ENCODE measurements at regions not wholly inside any gene's neighbourhood (a gene's known extent, or its start where the extent isn't known, plus 50 kb on each side); places are given as distances from the start of the nearest gene placed in this dataset.
"Not testable (repeated sequence)": the region's sequence is repeated elsewhere in the genome, so short reads cannot be mapped to it uniquely, and the experiment has no call there.

DNA sequence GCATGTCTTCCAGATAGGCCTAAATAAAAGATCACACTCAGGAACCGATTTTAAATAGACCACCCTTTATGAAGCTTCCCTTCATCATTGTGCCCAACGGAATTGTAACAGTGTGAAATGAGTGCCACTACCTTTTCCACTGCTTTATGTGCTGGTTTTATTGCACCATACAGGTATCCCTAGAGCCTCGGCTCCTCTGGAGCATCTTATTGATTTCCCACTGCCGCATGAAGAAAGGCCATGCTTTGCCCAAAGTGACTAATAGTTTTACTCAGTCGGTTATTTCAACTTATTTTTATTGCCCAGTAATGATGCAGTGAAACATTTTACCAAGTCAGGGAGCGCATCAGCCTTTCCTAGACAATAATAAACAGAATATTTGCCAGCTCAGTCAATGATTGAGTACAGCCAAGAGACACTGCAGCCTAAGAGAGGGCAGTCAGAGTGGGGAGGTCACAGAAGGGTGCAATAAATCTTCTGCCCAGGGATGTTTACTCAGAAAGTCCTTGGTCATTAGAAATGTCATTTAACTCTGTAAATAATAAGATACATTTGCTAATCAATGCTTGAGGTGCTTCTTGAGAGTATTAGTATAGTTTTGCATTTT is 216.6 kb upstream of the SPATA31A3 start:
- not testable (repeated sequence) for TF ChIP-seq PHF20 (CRISPR knock-in tag; IDR thresholded peaks at IDR 0.05); POLR2AphosphoS5 (IDR thresholded peaks at IDR 0.05; ENCODE audit: low read depth, low read length); ETV6 (CRISPR knock-in tag; conservative IDR thresholded peaks at IDR 0.05); ZFP1 (CRISPR knock-in tag; IDR thresholded peaks at IDR 0.05); PRPF4 (IDR thresholded peaks at IDR 0.05; ENCODE audit: low read depth, low read length, poor library complexity, severe bottlenecking); TCF7L2 (IDR thresholded peaks at IDR 0.05; ENCODE audit: low read depth, low read length); ZNF564 (CRISPR knock-in tag; IDR thresholded peaks at IDR 0.05); TBP (CRISPR knock-in tag; IDR thresholded peaks at IDR 0.05); CTCF (CRISPR knock-in tag; IDR thresholded peaks at IDR 0.05)
- TF ChIP-seq, protein P1, sequence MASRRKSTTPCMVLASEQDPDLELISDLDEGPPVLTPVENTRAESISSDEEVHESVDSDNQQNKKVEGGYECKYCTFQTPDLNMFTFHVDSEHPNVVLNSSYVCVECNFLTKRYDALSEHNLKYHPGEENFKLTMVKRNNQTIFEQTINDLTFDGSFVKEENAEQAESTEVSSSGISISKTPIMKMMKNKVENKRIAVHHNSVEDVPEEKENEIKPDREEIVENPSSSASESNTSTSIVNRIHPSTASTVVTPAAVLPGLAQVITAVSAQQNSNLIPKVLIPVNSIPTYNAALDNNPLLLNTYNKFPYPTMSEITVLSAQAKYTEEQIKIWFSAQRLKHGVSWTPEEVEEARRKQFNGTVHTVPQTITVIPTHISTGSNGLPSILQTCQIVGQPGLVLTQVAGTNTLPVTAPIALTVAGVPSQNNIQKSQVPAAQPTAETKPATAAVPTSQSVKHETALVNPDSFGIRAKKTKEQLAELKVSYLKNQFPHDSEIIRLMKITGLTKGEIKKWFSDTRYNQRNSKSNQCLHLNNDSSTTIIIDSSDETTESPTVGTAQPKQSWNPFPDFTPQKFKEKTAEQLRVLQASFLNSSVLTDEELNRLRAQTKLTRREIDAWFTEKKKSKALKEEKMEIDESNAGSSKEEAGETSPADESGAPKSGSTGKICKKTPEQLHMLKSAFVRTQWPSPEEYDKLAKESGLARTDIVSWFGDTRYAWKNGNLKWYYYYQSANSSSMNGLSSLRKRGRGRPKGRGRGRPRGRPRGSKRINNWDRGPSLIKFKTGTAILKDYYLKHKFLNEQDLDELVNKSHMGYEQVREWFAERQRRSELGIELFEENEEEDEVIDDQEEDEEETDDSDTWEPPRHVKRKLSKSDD (CRISPR knock-in tag; IDR thresholded peaks at IDR 0.05; ENCODE audit: low read depth): not testable (repeated sequence)
- TF ChIP-seq, protein P2, sequence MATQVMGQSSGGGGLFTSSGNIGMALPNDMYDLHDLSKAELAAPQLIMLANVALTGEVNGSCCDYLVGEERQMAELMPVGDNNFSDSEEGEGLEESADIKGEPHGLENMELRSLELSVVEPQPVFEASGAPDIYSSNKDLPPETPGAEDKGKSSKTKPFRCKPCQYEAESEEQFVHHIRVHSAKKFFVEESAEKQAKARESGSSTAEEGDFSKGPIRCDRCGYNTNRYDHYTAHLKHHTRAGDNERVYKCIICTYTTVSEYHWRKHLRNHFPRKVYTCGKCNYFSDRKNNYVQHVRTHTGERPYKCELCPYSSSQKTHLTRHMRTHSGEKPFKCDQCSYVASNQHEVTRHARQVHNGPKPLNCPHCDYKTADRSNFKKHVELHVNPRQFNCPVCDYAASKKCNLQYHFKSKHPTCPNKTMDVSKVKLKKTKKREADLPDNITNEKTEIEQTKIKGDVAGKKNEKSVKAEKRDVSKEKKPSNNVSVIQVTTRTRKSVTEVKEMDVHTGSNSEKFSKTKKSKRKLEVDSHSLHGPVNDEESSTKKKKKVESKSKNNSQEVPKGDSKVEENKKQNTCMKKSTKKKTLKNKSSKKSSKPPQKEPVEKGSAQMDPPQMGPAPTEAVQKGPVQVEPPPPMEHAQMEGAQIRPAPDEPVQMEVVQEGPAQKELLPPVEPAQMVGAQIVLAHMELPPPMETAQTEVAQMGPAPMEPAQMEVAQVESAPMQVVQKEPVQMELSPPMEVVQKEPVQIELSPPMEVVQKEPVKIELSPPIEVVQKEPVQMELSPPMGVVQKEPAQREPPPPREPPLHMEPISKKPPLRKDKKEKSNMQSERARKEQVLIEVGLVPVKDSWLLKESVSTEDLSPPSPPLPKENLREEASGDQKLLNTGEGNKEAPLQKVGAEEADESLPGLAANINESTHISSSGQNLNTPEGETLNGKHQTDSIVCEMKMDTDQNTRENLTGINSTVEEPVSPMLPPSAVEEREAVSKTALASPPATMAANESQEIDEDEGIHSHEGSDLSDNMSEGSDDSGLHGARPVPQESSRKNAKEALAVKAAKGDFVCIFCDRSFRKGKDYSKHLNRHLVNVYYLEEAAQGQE (IDR thresholded peaks at IDR 0.05; ENCODE audit: borderline replicate concordance in 1 of 2, low read depth in 1 of 2, low read length in 2 of 2): not testable (repeated sequence)
- TF ChIP-seq, protein P3, sequence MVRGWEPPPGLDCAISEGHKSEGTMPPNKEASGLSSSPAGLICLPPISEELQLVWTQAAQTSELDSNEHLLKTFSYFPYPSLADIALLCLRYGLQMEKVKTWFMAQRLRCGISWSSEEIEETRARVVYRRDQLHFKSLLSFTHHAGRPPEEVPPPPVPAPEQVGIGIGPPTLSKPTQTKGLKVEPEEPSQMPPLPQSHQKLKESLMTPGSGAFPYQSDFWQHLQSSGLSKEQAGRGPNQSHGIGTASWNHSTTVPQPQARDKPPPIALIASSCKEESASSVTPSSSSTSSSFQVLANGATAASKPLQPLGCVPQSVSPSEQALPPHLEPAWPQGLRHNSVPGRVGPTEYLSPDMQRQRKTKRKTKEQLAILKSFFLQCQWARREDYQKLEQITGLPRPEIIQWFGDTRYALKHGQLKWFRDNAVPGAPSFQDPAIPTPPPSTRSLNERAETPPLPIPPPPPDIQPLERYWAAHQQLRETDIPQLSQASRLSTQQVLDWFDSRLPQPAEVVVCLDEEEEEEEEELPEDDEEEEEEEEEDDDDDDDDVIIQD (CRISPR knock-in tag; IDR thresholded peaks at IDR 0.05; ENCODE audit: low read depth): not testable (repeated sequence)
